ENCODE measurements at regions not wholly inside any gene's neighbourhood (a gene's known extent, or its start where the extent isn't known, plus 50 kb on each side); places are given as distances from the start of the nearest gene placed in this dataset.
A peak's percentile ranks its signal among the peaks of the same experiment; 100 is the strongest.

- H3K27me3 ChIP-seq: no peaks in the 10 kb centered on the region
- no peaks in the 10 kb centered on the region for H3K36me3 ChIP-seq
- DNase-seq: no peak
- intact Hi-C loops (cut with DNase I): loop anchor here (5.0 kb wide), 1 partner anchor 185 kb away; no protein-coding TSS in a partner anchor
- H3K4me1 ChIP-seq: no peaks in the 10 kb centered on the region
- no peaks in the 10 kb centered on the region for H3K9me3 ChIP-seq
- no peak overlapping the region for H3K27ac ChIP-seq
- ATAC-seq: peak; percentile 91
- no peak overlapping the region for H3K4me3 ChIP-seq
- TF ChIP-seq, protein P1, sequence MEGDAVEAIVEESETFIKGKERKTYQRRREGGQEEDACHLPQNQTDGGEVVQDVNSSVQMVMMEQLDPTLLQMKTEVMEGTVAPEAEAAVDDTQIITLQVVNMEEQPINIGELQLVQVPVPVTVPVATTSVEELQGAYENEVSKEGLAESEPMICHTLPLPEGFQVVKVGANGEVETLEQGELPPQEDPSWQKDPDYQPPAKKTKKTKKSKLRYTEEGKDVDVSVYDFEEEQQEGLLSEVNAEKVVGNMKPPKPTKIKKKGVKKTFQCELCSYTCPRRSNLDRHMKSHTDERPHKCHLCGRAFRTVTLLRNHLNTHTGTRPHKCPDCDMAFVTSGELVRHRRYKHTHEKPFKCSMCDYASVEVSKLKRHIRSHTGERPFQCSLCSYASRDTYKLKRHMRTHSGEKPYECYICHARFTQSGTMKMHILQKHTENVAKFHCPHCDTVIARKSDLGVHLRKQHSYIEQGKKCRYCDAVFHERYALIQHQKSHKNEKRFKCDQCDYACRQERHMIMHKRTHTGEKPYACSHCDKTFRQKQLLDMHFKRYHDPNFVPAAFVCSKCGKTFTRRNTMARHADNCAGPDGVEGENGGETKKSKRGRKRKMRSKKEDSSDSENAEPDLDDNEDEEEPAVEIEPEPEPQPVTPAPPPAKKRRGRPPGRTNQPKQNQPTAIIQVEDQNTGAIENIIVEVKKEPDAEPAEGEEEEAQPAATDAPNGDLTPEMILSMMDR (IDR thresholded peaks at IDR 0.05): peak; percentile 78
Observed at GRCh38 chr7:121547544-121548092, 151.5 kb upstream of the FAM3C start.

GRCh38 chr7:121546632-121547543, 150.8 kb upstream of the FAM3C start:
- Histone ChIP-seq H3K27ac (no peak overlapping the region), H3K27me3 (no peaks in the 10 kb centered on the region), H3K4me3 (no peak overlapping the region), H3K4me1 (no peaks in the 10 kb centered on the region), H3K36me3 (no peaks in the 10 kb centered on the region), H3K9me3 (no peaks in the 10 kb centered on the region)
- intact Hi-C loops (cut with DNase I): loop anchor here (5.0 kb wide), 1 partner anchor 185 kb away; no protein-coding TSS in a partner anchor
- ATAC-seq (no peak), DNase-seq (no peak)
- TF ChIP-seq, protein P1 (IDR thresholded peaks at IDR 0.05): no peak

- ATAC-seq (no peak), DNase-seq (no peak)
- Histone ChIP-seq H3K36me3 (no peaks in the 10 kb centered on the region), H3K27ac (no peak overlapping the region), H3K4me1 (no peaks in the 10 kb centered on the region), H3K27me3 (no peaks in the 10 kb centered on the region), H3K9me3 (no peaks in the 10 kb centered on the region), H3K4me3 (no peak overlapping the region)
- TF ChIP-seq, protein P1 (IDR thresholded peaks at IDR 0.05): no peak
- intact Hi-C loops (cut with DNase I): loop anchor here (5.0 kb wide), 1 partner anchor 183 kb away; no protein-coding TSS in a partner anchor
Observed at GRCh38 chr7:121545418-121545817, 149.3 kb upstream of the FAM3C start.

DNA sequence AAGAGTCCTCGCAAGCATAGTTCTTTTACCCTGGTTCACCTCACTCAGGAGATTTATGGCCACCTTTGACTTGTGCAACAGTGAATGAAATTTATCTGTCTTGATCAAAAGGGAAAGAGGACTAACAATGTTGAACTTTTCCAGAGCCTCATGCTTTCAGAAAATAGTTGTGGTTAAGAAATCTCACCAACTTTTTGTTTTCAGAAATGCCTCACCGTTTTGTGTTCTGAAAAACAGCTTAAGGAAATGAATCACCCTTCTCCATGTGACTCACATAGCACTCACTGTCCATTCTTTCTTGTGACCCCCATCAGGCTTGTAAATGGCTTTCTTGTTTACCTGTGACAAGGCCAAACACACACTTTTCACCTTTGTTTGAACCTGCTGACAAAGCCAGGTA, 148.6 kb upstream of the FAM3C start:
- DNase-seq: no peak
- no peaks in the 10 kb centered on the region for H3K36me3 ChIP-seq
- intact Hi-C loops (cut with DNase I): loop anchor here (5.0 kb wide), 1 partner anchor 182 kb away; no protein-coding TSS in a partner anchor

GRCh38 chr7:121544238-121544637, 148.1 kb upstream of the FAM3C start:
- ATAC-seq (no peak), DNase-seq (no peak)
- no peaks in the 10 kb centered on the region for H3K4me1 ChIP-seq
- TF ChIP-seq, protein P1 (IDR thresholded peaks at IDR 0.05): no peak
- no peak overlapping the region for H3K4me3 ChIP-seq
- no peaks in the 10 kb centered on the region for H3K36me3 ChIP-seq
- no peak overlapping the region for H3K27ac ChIP-seq
- no peaks in the 10 kb centered on the region for H3K27me3 ChIP-seq
- intact Hi-C loops (cut with DNase I): no loop called here
- H3K9me3 ChIP-seq: no peaks in the 10 kb centered on the region

More for the DNA sequence above, 148.6 kb upstream of the FAM3C start:
- Histone ChIP-seq H3K9me3 (no peaks in the 10 kb centered on the region), H3K27ac (no peak overlapping the region), H3K4me3 (no peak overlapping the region), H3K27me3 (no peaks in the 10 kb centered on the region), H3K4me1 (no peaks in the 10 kb centered on the region)
- TF ChIP-seq, protein P1 (IDR thresholded peaks at IDR 0.05): no peak
- no peak for ATAC-seq

Measured in upper lobe of right lung (tissue), 1 donor.